ENCODE measurements at regions not wholly inside any gene's neighbourhood (a gene's known extent, or its start where the extent isn't known, plus 50 kb on each side); places are given as distances from the start of the nearest gene placed in this dataset.
"Not testable (repeated sequence)": the region's sequence is repeated elsewhere in the genome, so short reads cannot be mapped to it uniquely, and the experiment has no call there.

DNA sequence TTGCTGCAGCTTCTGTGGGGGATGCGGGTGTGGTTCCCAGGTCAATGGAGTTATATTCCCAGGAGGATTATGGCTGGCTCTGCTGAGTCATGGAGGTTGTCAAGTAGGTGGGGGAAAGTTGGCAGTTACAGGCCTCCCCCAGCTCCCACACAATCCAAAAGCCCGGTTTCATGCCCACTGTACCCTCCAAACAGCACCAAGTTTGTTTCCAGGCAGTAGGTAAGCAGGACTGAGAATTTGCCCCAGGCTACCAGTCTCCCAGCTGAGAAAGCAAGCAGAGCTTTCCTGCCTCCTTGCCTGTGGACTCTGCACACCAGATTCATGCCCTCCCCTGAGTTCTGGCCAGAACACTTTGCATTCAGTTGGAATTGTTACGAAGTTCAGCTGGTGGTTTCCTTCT, 578.2 kb downstream of the MEI4 start:
- Histone ChIP-seq H3K9me3 (ENCODE audit: control insufficient read depth, low read length) (no peaks in the 10 kb centered on the region), H3K4me1 (ENCODE audit: control insufficient read depth, insufficient read depth, low read length) (no peaks in the 10 kb centered on the region), H3K27ac (ENCODE audit: low read length) (no peak overlapping the region), H3K27me3 (ENCODE audit: control insufficient read depth, insufficient read depth) (no peaks in the 10 kb centered on the region), H3K4me3 (ENCODE audit: low read length) (no peak overlapping the region)
- ATAC-seq: no peak
- WGBS: 84% methylated on average over 3 of the region's 3 CpGs
- no peak for DNase-seq
- intact Hi-C loops (cut with DNase I): no loop called here

DNA sequence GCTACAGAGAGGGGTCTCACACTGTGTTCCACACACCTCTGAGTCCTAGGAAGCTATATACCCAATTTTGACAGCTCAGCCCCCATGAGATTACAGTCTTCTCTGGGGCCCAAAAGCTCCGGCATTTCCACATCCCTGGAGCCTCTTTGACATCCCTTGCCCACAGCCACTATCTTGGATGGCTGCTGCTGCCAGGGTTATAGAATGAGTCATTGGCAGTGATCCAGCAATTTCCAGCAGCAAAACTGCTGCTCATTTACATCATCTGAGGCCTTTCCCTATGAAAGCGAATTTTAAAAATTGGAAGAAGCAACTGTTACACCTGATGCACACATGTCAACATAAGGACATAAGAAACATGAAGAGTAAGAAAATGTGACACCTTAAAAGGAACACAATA, 590.7 kb downstream of the MEI4 start:
- no peak for DNase-seq
- no peak overlapping the region for H3K27ac ChIP-seq (ENCODE audit: low read length)
- no peak for ATAC-seq
- H3K9me3 ChIP-seq (ENCODE audit: control insufficient read depth, low read length): no peaks in the 10 kb centered on the region
- H3K4me1 ChIP-seq (ENCODE audit: control insufficient read depth, insufficient read depth, low read length): no peaks in the 10 kb centered on the region
- no peak overlapping the region for H3K4me3 ChIP-seq (ENCODE audit: low read length)
- 69% methylated on average over 2 of the region's 2 CpGs for WGBS
- H3K27me3 ChIP-seq (ENCODE audit: control insufficient read depth, insufficient read depth): no peaks in the 10 kb centered on the region
- intact Hi-C loops (cut with DNase I): no loop called here

DNA sequence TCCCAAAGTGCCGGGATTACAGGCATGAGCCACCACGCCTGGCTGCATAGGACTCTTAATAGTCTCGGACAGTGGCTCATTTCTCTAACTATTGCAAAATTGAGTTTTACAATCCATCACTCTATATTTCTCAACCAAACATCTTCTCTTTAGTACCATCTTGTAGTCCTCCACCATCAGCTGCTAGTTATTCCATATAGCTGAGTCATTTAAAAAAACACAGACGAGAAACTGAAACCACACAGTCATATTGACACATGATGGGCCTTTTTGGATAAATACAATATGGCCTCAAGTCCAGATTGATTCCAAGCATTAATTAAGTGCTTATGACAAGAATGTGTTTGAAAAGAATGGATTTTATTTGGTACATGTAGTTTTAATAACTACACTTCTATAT, 599.1 kb downstream of the MEI4 start:
- H3K9me3 ChIP-seq (ENCODE audit: control insufficient read depth, low read length): no peaks in the 10 kb centered on the region
- intact Hi-C loops (cut with DNase I): no loop called here
- ATAC-seq (no peak), DNase-seq (no peak)
- H3K4me1 ChIP-seq (ENCODE audit: control insufficient read depth, insufficient read depth, low read length): no peaks in the 10 kb centered on the region
- H3K27ac ChIP-seq (ENCODE audit: low read length): no peak overlapping the region
- H3K27me3 ChIP-seq (ENCODE audit: control insufficient read depth, insufficient read depth): no peaks in the 10 kb centered on the region
- WGBS: 88% methylated on average over 4 of the region's 4 CpGs
- no peak overlapping the region for H3K4me3 ChIP-seq (ENCODE audit: low read length)

DNA sequence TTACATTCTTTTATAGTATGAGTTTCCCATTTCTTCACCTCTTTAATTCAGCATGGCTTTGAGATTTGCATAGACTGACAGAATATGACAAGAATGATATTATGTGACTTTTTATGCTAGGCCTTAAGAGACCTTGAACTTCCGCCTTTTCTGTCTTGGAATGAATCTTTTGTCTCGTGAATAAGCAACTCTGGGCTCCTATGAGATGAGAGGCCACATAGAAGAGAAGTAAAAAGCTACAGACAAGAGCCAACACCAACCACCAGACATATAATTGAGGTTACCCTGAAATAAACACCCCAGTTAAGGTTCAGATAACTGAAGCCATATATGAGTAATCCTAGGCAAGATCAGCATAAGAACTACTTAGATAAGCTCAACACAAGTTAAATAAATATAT, 600.8 kb downstream of the MEI4 start:
- DNase-seq (no peak), ATAC-seq (no peak)
- Histone ChIP-seq H3K27me3 (ENCODE audit: control insufficient read depth, insufficient read depth) (no peaks in the 10 kb centered on the region), H3K4me1 (ENCODE audit: control insufficient read depth, insufficient read depth, low read length) (no peaks in the 10 kb centered on the region), H3K27ac (ENCODE audit: low read length) (no peak overlapping the region), H3K9me3 (ENCODE audit: control insufficient read depth, low read length) (no peaks in the 10 kb centered on the region), H3K4me3 (ENCODE audit: low read length) (no peak overlapping the region)
- intact Hi-C loops (cut with DNase I): no loop called here
- 63% methylated on average over 2 of the region's 2 CpGs for WGBS

DNA sequence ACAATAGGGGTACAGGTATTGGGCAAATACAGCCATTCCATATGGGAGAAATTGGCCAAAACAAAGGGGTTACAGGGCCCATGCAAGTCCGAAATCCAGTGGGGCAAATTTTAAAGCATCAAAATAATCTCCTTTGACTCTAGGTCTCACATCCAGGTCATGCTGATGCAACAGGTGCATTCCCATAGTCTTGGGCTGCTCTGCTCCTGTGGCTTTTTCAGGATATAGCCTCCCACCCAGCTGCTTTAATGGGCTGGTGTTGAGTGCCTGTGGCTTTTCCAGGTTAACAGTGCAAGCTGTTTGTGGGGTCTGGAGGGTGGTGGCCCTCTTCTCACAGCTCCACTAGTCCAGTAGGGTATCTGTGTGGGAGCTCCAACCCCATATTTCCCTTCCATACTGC, 607.1 kb downstream of the MEI4 start:
- no peak overlapping the region for H3K27ac ChIP-seq (ENCODE audit: low read length)
- H3K9me3 ChIP-seq (ENCODE audit: control insufficient read depth, low read length): no peaks in the 10 kb centered on the region
- intact Hi-C loops (cut with DNase I): loop anchor here in 1 of 4 donors (5.0 kb wide), 1 partner anchor 67 kb away; no protein-coding TSS in a partner anchor
- H3K4me1 ChIP-seq (ENCODE audit: control insufficient read depth, insufficient read depth, low read length): no peaks in the 10 kb centered on the region
- no peak overlapping the region for H3K4me3 ChIP-seq (ENCODE audit: low read length)
- ATAC-seq (no peak), DNase-seq (no peak)
- no peaks in the 10 kb centered on the region for H3K27me3 ChIP-seq (ENCODE audit: control insufficient read depth, insufficient read depth)
- 76% methylated on average over 1 of the region's 1 CpG for whole genome bisulfite sequencing

DNA sequence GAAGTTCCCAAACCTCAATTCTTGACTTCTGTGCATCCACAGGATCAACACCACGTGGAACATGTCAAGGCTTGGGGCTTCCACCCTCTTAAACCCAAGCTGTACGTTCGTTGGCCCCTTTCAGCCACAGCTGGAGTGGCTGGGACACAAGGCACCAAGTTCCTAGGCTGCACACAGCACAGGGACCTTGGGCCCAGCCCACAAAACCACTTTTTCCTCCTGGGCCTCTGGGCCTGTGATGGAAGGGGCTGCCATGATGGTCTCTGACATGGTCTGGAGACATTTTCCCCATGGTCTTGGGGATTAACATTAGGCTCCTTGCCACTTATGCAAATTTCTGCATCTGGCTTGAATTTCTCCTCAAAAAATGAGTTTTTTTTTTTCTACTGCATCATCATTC, 606.9 kb upstream of the IRAK1BP1 start:
- H3K27me3 ChIP-seq (ENCODE audit: control insufficient read depth, insufficient read depth); intact Hi-C loops (cut with DNase I); H3K27ac ChIP-seq (ENCODE audit: low read length); ATAC-seq; DNase-seq; H3K9me3 ChIP-seq (ENCODE audit: control insufficient read depth, low read length); H3K4me3 ChIP-seq (ENCODE audit: low read length); H3K4me1 ChIP-seq (ENCODE audit: control insufficient read depth, insufficient read depth, low read length): not testable (repeated sequence)
- WGBS: 56% methylated on average over 3 of the region's 3 CpGs

DNA sequence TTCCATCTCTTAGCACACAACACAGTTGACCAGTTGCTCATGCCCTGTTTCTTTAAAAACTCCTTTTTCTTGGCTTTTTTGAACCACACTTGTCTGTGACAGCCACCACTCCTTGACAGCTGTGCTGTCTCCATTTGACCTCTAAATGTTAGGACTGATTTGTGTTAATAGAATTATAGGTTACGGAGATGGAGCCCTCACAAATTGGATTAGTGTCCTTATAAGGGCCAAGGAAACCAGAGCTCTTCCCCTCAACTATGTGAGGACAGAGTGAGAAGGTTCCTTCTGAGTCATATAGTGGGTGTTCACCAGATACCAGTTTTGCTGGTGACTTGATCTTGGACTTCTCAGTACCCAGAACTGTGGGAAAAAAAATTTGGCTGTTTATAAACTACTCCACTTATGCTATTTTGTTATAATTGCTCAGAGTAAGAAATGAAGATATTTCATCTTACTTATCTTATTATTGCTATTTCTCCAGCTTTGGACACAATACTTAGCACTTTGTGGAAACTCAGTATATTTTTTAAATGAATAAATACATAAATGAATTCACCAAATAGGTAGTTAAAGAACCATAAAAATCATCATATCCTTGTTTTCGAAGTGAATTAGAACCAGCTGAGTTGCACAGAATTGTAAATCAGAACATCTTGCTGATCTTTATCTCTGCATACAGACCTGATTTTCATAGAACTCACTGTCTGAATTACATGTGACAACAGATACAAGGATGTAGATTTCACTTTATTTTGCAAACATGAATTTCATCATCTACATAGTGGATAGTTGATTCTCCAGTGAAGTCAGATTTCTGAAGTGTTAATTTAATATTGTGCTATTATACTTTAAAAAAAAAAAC, 598.5 kb upstream of the IRAK1BP1 start:
- intact Hi-C loops (cut with DNase I): no loop called here
- no peak for DNase-seq
- WGBS: 75% methylated on average over 2 of the region's 2 CpGs
- no peak overlapping the region for H3K4me3 ChIP-seq (ENCODE audit: low read length)
- H3K27ac ChIP-seq (ENCODE audit: low read length): no peak overlapping the region
- ATAC-seq: no peak
- no peaks in the 10 kb centered on the region for H3K27me3 ChIP-seq (ENCODE audit: control insufficient read depth, insufficient read depth)
- no peaks in the 10 kb centered on the region for H3K4me1 ChIP-seq (ENCODE audit: control insufficient read depth, insufficient read depth, low read length)
- no peaks in the 10 kb centered on the region for H3K9me3 ChIP-seq (ENCODE audit: control insufficient read depth, low read length)

DNA sequence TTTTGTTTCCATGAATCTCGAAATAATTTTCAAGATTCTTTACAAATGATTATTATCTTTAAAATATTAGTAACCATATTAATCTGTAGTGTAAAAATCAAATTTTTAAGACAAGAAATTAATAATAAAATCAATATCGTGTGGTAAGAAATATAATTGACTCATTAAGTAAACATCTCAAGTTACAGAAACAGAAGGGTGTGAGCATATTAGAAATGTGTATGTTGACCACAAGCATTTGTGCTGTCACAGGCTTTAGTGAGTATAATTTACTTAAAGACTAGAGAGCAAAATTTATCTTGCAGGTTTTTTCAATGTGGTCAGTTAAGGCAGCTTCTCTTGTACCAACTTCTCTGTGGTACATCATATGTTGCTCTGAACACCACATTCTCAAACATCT, 566.5 kb upstream of the IRAK1BP1 start:
- Histone ChIP-seq H3K4me1 (ENCODE audit: control insufficient read depth, insufficient read depth, low read length) (no peaks in the 10 kb centered on the region), H3K9me3 (ENCODE audit: control insufficient read depth, low read length) (no peaks in the 10 kb centered on the region), H3K4me3 (ENCODE audit: low read length) (no peak overlapping the region), H3K27ac (ENCODE audit: low read length) (no peak overlapping the region), H3K27me3 (ENCODE audit: control insufficient read depth, insufficient read depth) (no peaks in the 10 kb centered on the region)
- no peak for DNase-seq
- intact Hi-C loops (cut with DNase I): no loop called here
- 61% methylated on average over 2 of the region's 2 CpGs for WGBS
- ATAC-seq: no peak

DNA sequence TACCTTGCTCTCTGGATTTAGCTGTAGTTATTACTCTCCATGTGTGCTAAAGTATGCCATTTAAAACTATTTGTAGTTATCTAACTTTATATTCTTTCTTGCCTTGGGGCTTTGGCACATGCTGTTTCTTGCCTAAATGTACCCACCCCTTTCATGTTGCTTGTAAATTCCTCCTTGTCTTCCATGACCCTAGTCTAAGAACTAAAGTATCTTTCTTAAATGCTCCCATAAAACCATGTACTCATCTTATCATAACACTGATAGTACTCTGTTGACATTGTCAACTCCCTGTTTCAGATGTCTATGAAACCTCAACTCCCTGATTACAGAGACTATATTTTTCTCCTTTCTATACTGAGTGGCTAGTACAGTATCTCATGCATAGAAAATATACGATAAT, 564.9 kb upstream of the IRAK1BP1 start:
- DNase-seq (no peak), ATAC-seq (no peak)

DNA sequence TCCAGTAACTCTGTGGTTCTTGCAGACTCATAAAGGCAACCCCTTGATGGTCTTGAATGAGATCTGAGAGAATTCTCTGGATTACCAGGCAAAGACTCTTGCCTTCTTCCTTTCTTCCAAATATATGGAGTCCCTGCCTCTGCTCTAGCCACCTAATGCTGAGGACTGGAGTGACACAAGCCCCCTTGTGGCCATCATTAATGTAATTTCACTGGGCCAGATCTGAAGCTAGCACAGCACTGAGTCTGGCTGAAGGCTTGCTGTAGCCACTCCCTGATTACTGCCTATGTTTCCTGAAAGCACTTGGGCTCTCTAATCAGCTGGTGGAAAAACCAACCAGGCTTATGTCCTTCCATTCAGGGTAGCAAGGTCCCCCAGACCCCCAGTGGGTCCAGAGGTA, 559.3 kb upstream of the IRAK1BP1 start:
- DNase-seq (no peak), ATAC-seq (no peak)
- H3K4me1 ChIP-seq (ENCODE audit: control insufficient read depth, insufficient read depth, low read length): no peaks in the 10 kb centered on the region
- no peaks in the 10 kb centered on the region for H3K9me3 ChIP-seq (ENCODE audit: control insufficient read depth, low read length)
- no peak overlapping the region for H3K27ac ChIP-seq (ENCODE audit: low read length)
- no peak overlapping the region for H3K4me3 ChIP-seq (ENCODE audit: low read length)
- intact Hi-C loops (cut with DNase I): no loop called here
- H3K27me3 ChIP-seq (ENCODE audit: control insufficient read depth, insufficient read depth): no peaks in the 10 kb centered on the region

More for the DNA sequence above, 564.9 kb upstream of the IRAK1BP1 start:
- Histone ChIP-seq H3K27me3 (ENCODE audit: control insufficient read depth, insufficient read depth) (no peaks in the 10 kb centered on the region), H3K4me3 (ENCODE audit: low read length) (no peak overlapping the region), H3K27ac (ENCODE audit: low read length) (no peak overlapping the region), H3K4me1 (ENCODE audit: control insufficient read depth, insufficient read depth, low read length) (no peaks in the 10 kb centered on the region), H3K9me3 (ENCODE audit: control insufficient read depth, low read length) (no peaks in the 10 kb centered on the region)
- intact Hi-C loops (cut with DNase I): no loop called here
- 61% methylated on average over 1 of the region's 1 CpG for WGBS

DNA sequence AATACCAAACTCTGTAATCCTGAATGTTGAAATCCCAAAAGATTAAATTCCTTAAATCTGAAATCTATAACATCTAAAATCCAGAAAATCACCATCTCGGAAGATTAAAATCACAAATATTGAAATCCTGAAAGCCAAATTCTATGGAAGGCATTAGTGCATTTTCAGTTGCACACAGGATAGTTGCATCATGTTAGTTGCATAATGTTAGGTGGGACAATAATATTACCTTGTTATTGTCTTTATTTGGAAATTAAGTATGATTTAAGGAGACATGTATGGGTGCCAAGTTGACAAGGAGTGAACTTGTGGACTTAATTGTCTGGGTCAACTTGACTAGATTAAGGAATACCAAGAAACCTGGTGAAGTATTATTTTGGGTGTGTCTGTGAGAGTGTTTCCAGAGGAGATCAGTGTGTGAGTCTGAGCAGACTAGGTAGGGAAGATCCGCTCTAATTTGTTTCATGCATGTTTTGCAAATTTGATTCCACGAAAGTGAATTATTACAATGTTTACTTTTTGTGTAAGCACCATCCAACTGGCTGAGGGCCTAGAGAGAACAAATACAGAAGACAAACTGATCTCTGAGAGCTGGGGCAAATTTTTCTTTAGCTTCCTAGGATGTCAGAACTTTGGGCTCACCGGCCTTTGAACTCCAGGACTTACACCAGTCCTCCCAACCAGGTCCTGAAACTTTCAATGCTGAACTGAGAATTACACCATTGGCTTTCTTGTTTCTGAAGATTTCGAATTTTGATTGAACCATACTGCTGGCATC, 545.1 kb upstream of the IRAK1BP1 start:
- intact Hi-C loops (cut with DNase I): no loop called here
- WGBS: 78% methylated on average over 5 of the region's 5 CpGs
- no peaks in the 10 kb centered on the region for H3K27me3 ChIP-seq (ENCODE audit: control insufficient read depth, insufficient read depth)
- DNase-seq: no peak
- H3K9me3 ChIP-seq (ENCODE audit: control insufficient read depth, low read length): no peaks in the 10 kb centered on the region
- no peaks in the 10 kb centered on the region for H3K4me1 ChIP-seq (ENCODE audit: control insufficient read depth, insufficient read depth, low read length)
- H3K4me3 ChIP-seq (ENCODE audit: low read length): no peak overlapping the region
- ATAC-seq: no peak
- no peak overlapping the region for H3K27ac ChIP-seq (ENCODE audit: low read length)
